ENCODE measurements at regions not wholly inside any gene's neighbourhood (a gene's known extent, or its start where the extent isn't known, plus 50 kb on each side); places are given as distances from the start of the nearest gene placed in this dataset.
"Not testable (repeated sequence)": the region's sequence is repeated elsewhere in the genome, so short reads cannot be mapped to it uniquely, and the experiment has no call there.

DNA sequence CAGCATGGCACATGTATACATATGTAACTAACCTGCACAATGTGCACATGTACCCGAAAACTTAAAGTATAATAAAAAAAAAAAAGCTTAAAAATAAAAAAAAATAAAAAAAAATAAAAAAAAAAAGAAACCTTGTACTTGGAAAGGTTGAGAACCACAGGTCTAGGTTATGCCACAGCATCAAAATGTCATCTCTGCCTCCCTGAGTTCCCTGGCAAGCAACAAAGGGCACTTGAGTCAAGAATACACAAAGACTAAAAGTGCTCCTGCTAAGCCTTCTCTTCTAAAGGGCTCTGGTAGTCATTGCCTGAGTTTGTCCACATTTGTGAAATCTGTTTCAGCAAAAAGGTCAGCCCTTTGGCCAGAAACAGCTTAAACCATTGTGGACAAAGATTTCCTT, 395.8 kb upstream of the CCDC54 start:
- WGBS (ENCODE audit: insufficient coverage) = no CpG with 5 or more reads among the region's 1 CpG
- POLR2A ChIA-PET = no interaction called here
- Histone ChIP-seq H3K27me3 (replicated peaks in 2 of 5; ENCODE audit: control insufficient read depth in 4 of 5, insufficient read depth in 5 of 5, low read length in 4 of 5) (no peaks in the 10 kb centered on the region), H3K36me3 (ENCODE audit: control insufficient read depth in 4 of 4, insufficient read depth in 4 of 4, low read length in 3 of 4) (no peaks in the 10 kb centered on the region), H3K9me3 (ENCODE audit: control extremely low read depth in 1 of 5, control insufficient read depth in 4 of 5, insufficient read depth in 2 of 5, low read depth in 1 of 5, low read length in 4 of 5) (no peaks in the 10 kb centered on the region), H3K4me3 (ENCODE audit: control insufficient read depth in 1 of 7, extremely low read depth in 1 of 7, insufficient read depth in 4 of 7, low read depth in 2 of 7, low read length in 6 of 7) (no peak overlapping the region), H3K27ac (ENCODE audit: insufficient read depth in 1 of 2, low read depth in 1 of 2, low read length in 2 of 2, poor library complexity in 1 of 2, severe bottlenecking in 2 of 2) (no peak overlapping the region), H3K4me1 (ENCODE audit: control extremely low read depth in 1 of 4, control insufficient read depth in 4 of 4, insufficient read depth in 4 of 4, low read length in 3 of 4) (no peaks in the 10 kb centered on the region)
- CTCF ChIA-PET = interaction anchor here (0.6 kb wide), 1 partner anchor 13 kb away, joined by 3 read pairs; no protein-coding TSS in a partner anchor
- no peak for DNase-seq

DNA sequence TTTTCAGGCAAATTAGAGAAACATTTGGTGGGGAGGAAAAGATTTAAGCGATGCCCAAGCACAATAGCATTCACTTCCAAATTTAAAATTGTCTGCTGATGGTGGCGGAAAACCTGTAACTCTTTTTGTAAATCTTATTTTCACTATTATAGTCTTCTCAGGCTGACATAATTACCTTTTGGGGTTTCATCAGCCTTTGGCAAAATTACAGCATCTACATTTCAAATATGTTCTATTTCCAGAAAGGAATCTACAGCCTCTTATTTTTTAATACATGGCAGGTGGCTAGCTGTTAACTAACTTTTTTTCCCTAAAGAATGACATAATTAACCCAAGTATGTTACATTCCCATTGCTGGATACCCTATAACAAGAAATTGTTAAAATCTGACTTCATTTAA, 391.5 kb upstream of the CCDC54 start:
- Histone ChIP-seq H3K27ac (ENCODE audit: insufficient read depth in 1 of 2, low read depth in 1 of 2, low read length in 2 of 2, poor library complexity in 1 of 2, severe bottlenecking in 2 of 2) (no peak overlapping the region), H3K4me3 (ENCODE audit: control insufficient read depth in 1 of 7, extremely low read depth in 1 of 7, insufficient read depth in 4 of 7, low read depth in 2 of 7, low read length in 6 of 7) (no peak overlapping the region), H3K4me1 (ENCODE audit: control extremely low read depth in 1 of 4, control insufficient read depth in 4 of 4, insufficient read depth in 4 of 4, low read length in 3 of 4) (no peaks in the 10 kb centered on the region), H3K9me3 (ENCODE audit: control extremely low read depth in 1 of 5, control insufficient read depth in 4 of 5, insufficient read depth in 2 of 5, low read depth in 1 of 5, low read length in 4 of 5) (peaks cover 0 to 4% (median 0%) of the 10 kb centered on the region in 5 experiments), H3K27me3 (replicated peaks in 2 of 5; ENCODE audit: control insufficient read depth in 4 of 5, insufficient read depth in 5 of 5, low read length in 4 of 5) (no peaks in the 10 kb centered on the region), H3K36me3 (ENCODE audit: control insufficient read depth in 4 of 4, insufficient read depth in 4 of 4, low read length in 3 of 4) (no peaks in the 10 kb centered on the region)
- CTCF ChIA-PET = no interaction called here
- POLR2A ChIA-PET = no interaction called here
- DNase-seq = no peak
- WGBS (ENCODE audit: insufficient coverage) = no CpG with 5 or more reads among the region's 2 CpGs

DNA sequence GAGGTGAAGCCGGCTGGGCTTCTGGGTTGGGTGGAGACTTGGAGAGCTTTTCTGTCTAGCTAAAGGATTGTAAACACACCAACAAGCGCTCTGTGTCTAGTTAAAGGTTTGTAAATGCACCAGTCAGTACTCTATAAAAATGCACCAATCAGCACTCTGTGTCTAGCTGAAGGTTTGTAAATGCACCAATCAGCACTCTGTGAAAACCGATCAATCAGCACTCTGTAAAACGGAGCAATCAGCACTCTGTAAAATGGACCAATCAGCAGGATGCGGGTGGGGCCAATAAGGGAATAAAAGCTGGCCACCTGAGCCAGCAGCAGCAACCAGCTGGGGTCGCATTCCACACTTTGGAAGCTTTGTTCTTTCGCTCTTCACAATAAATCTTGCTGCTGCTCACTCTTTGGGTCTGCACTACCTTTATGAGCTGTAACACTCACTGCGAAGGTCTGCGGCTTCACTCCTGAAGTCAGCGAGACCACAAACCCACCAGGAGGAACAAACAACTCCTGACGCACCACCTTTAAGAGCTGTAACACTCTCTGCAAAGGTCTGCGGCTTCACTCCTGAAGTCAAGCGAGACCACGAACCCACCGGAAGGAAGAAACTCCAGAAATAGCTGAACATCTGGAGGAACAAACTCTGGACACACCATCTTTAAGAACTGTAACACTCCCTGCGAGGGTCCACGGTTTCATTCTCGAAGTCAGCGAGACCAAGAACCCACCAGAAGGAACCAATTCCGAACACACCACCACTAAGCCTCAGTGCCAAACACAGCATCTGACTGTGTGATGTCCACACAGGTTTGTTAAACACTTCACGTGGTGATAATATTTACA, 378.2 kb upstream of the CCDC54 start:
- H3K27me3 ChIP-seq (replicated peaks in 2 of 5; ENCODE audit: control insufficient read depth in 4 of 5, insufficient read depth in 5 of 5, low read length in 4 of 5); H3K9me3 ChIP-seq (ENCODE audit: control extremely low read depth in 1 of 5, control insufficient read depth in 4 of 5, insufficient read depth in 2 of 5, low read depth in 1 of 5, low read length in 4 of 5); POLR2A ChIA-PET; H3K4me1 ChIP-seq (ENCODE audit: control extremely low read depth in 1 of 4, control insufficient read depth in 4 of 4, insufficient read depth in 4 of 4, low read length in 3 of 4); H3K36me3 ChIP-seq (ENCODE audit: control insufficient read depth in 4 of 4, insufficient read depth in 4 of 4, low read length in 3 of 4); H3K27ac ChIP-seq (ENCODE audit: insufficient read depth in 1 of 2, low read depth in 1 of 2, low read length in 2 of 2, poor library complexity in 1 of 2, severe bottlenecking in 2 of 2); CTCF ChIA-PET: not testable (repeated sequence)
- WGBS (ENCODE audit: insufficient coverage) = 62% methylated on average over 18 of the region's 21 CpGs
- H3K4me3 ChIP-seq (ENCODE audit: control insufficient read depth in 1 of 7, extremely low read depth in 1 of 7, insufficient read depth in 4 of 7, low read depth in 2 of 7, low read length in 6 of 7) = peak overlapping the region in 1 of 7 experiments; percentile 25
- DNase-seq = peak; percentile 28 to 81 (median 64)

DNA sequence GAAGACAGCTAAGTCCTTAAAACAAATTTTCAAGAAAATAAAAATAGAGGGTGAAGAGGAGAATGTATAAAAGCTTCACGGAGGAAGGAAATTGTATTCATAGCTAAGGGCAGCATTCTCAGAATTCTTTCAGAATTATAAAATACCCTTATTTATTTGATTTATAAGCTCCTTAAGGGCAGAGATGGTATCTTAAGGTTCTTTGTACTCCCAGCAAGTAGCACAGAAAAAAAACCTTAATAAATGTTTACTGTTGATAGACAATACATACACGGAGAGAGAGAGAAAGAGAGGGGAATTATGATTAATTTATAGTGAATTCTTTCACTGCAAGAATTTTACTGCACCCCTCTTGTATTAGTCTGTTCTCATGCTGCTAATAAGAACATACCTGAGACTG, 375.6 kb upstream of the CCDC54 start:
- H3K4me3 ChIP-seq (ENCODE audit: control insufficient read depth in 1 of 7, extremely low read depth in 1 of 7, insufficient read depth in 4 of 7, low read depth in 2 of 7, low read length in 6 of 7) = no peak overlapping the region
- H3K27ac ChIP-seq (ENCODE audit: insufficient read depth in 1 of 2, low read depth in 1 of 2, low read length in 2 of 2, poor library complexity in 1 of 2, severe bottlenecking in 2 of 2) = no peak overlapping the region
- no peaks in the 10 kb centered on the region for H3K27me3 ChIP-seq (replicated peaks in 2 of 5; ENCODE audit: control insufficient read depth in 4 of 5, insufficient read depth in 5 of 5, low read length in 4 of 5)
- H3K36me3 ChIP-seq (ENCODE audit: control insufficient read depth in 4 of 4, insufficient read depth in 4 of 4, low read length in 3 of 4) = no peaks in the 10 kb centered on the region
- H3K4me1 ChIP-seq (ENCODE audit: control extremely low read depth in 1 of 4, control insufficient read depth in 4 of 4, insufficient read depth in 4 of 4, low read length in 3 of 4) = peaks cover 0 to 2% (median 0%) of the 10 kb centered on the region in 4 experiments
- H3K9me3 ChIP-seq (ENCODE audit: control extremely low read depth in 1 of 5, control insufficient read depth in 4 of 5, insufficient read depth in 2 of 5, low read depth in 1 of 5, low read length in 4 of 5) = peaks cover 0 to 2% (median 0%) of the 10 kb centered on the region in 5 experiments
- CTCF ChIA-PET = no interaction called here
- POLR2A ChIA-PET = no interaction called here
- DNase-seq = no peak
- no CpG with 5 or more reads among the region's 2 CpGs for WGBS (ENCODE audit: insufficient coverage)

DNA sequence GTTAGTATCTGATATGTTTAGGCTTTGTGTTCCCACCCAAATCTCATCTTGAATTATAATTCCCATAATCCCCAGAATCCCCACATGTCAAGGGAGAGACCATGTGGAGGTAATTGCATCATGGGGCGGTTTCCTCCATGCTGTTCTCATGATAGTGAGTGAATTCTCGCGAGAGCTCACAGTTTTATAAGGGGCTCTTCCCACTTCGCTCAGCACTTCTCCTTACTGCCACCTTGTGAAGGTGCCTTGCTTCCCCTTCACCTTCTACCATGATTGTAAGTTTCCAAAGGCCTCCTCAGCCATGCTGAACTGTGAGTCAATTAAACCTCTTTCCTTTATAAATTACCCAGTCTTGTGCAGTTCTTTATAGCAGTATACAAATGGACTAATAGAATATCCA, 371.9 kb upstream of the CCDC54 start:
- WGBS (ENCODE audit: insufficient coverage) = 64% methylated on average over 4 of the region's 4 CpGs

DNA sequence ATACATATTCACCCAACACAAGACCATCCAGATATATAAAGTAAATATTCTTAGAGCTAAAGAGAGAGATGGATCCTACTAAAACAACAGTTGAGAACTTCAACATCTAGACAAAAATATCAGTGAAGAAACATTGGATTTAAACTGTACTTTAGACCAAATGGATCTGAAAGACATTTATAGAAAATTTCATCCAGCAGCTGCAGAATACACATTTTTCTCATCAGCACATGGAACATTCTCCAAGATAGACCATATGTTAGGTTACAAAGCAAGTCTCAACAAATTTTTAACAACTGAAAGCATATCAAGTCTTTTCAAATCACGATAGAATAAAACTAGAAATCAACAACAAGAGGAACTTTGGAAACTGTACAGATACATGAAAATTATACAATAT, 369.0 kb upstream of the CCDC54 start:
- Histone ChIP-seq H3K9me3 (ENCODE audit: control extremely low read depth in 1 of 5, control insufficient read depth in 4 of 5, insufficient read depth in 2 of 5, low read depth in 1 of 5, low read length in 4 of 5) (peaks cover 0 to 2% (median 0%) of the 10 kb centered on the region in 5 experiments), H3K4me1 (ENCODE audit: control extremely low read depth in 1 of 4, control insufficient read depth in 4 of 4, insufficient read depth in 4 of 4, low read length in 3 of 4) (no peaks in the 10 kb centered on the region), H3K4me3 (ENCODE audit: control insufficient read depth in 1 of 7, extremely low read depth in 1 of 7, insufficient read depth in 4 of 7, low read depth in 2 of 7, low read length in 6 of 7) (no peak overlapping the region), H3K27me3 (replicated peaks in 2 of 5; ENCODE audit: control insufficient read depth in 4 of 5, insufficient read depth in 5 of 5, low read length in 4 of 5) (no peaks in the 10 kb centered on the region), H3K27ac (ENCODE audit: insufficient read depth in 1 of 2, low read depth in 1 of 2, low read length in 2 of 2, poor library complexity in 1 of 2, severe bottlenecking in 2 of 2) (no peak overlapping the region), H3K36me3 (ENCODE audit: control insufficient read depth in 4 of 4, insufficient read depth in 4 of 4, low read length in 3 of 4) (no peaks in the 10 kb centered on the region)
- no peak for DNase-seq
- ChIA-PET CTCF (no interaction called here), POLR2A (no interaction called here)
- WGBS (ENCODE audit: insufficient coverage) = no CpG with 5 or more reads among the region's 1 CpG

More for the DNA sequence above, 371.9 kb upstream of the CCDC54 start:
- POLR2A ChIA-PET; H3K36me3 ChIP-seq (ENCODE audit: control insufficient read depth in 4 of 4, insufficient read depth in 4 of 4, low read length in 3 of 4); H3K27me3 ChIP-seq (replicated peaks in 2 of 5; ENCODE audit: control insufficient read depth in 4 of 5, insufficient read depth in 5 of 5, low read length in 4 of 5); H3K4me1 ChIP-seq (ENCODE audit: control extremely low read depth in 1 of 4, control insufficient read depth in 4 of 4, insufficient read depth in 4 of 4, low read length in 3 of 4); CTCF ChIA-PET; H3K4me3 ChIP-seq (ENCODE audit: control insufficient read depth in 1 of 7, extremely low read depth in 1 of 7, insufficient read depth in 4 of 7, low read depth in 2 of 7, low read length in 6 of 7); H3K9me3 ChIP-seq (ENCODE audit: control extremely low read depth in 1 of 5, control insufficient read depth in 4 of 5, insufficient read depth in 2 of 5, low read depth in 1 of 5, low read length in 4 of 5); H3K27ac ChIP-seq (ENCODE audit: insufficient read depth in 1 of 2, low read depth in 1 of 2, low read length in 2 of 2, poor library complexity in 1 of 2, severe bottlenecking in 2 of 2): not testable (repeated sequence)
- DNase-seq = peak in 1 of 3 donors; percentile 5

DNA sequence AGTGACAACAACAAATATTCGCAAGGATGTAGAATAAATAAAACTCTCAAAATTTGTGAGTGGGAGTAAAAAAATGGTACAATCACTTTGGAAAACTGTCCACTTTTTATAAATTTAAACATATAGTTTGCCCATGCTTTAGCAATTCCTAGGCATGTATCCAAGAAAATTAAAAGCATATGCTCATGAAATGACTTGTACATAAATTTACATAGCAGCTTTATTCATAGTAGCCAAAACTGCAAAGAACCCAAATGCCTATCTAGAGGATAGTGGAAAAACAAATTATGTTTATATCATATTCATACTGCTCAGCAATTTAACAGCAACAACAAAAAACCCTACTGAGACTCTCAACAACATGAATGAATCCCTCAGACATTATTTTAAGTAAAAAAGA, 363.6 kb upstream of the CCDC54 start:
- CTCF ChIA-PET = no interaction called here
- H3K27ac ChIP-seq (ENCODE audit: insufficient read depth in 1 of 2, low read depth in 1 of 2, low read length in 2 of 2, poor library complexity in 1 of 2, severe bottlenecking in 2 of 2) = no peak overlapping the region
- no peaks in the 10 kb centered on the region for H3K36me3 ChIP-seq (ENCODE audit: control insufficient read depth in 4 of 4, insufficient read depth in 4 of 4, low read length in 3 of 4)
- H3K27me3 ChIP-seq (replicated peaks in 2 of 5; ENCODE audit: control insufficient read depth in 4 of 5, insufficient read depth in 5 of 5, low read length in 4 of 5) = no peaks in the 10 kb centered on the region
- no peak overlapping the region for H3K4me3 ChIP-seq (ENCODE audit: control insufficient read depth in 1 of 7, extremely low read depth in 1 of 7, insufficient read depth in 4 of 7, low read depth in 2 of 7, low read length in 6 of 7)
- WGBS (ENCODE audit: insufficient coverage) = no CpG with 5 or more reads among the region's 1 CpG
- POLR2A ChIA-PET = no interaction called here
- no peak for DNase-seq
- H3K4me1 ChIP-seq (ENCODE audit: control extremely low read depth in 1 of 4, control insufficient read depth in 4 of 4, insufficient read depth in 4 of 4, low read length in 3 of 4) = no peaks in the 10 kb centered on the region
- peaks cover 0 to 1% (median 0%) of the 10 kb centered on the region in 5 experiments for H3K9me3 ChIP-seq (ENCODE audit: control extremely low read depth in 1 of 5, control insufficient read depth in 4 of 5, insufficient read depth in 2 of 5, low read depth in 1 of 5, low read length in 4 of 5)

Measured in common myeloid progenitor, CD34-positive (primary cell).